GM18499 (cell line): ENCODE measurements at regions not wholly inside any gene's neighbourhood (a gene's known extent, or its start where the extent isn't known, plus 50 kb on each side); places are given as distances from the start of the nearest gene placed in this dataset.
"Not testable (repeated sequence)": the region's sequence is repeated elsewhere in the genome, so short reads cannot be mapped to it uniquely, and the experiment has no call there.

Experiments
- ATAC-seq: cut with Tn5 transposase; IDR thresholded peaks from one replicate; pipeline ENCODE4 v1.9.1; 2021; ENCODE audit warnings: moderate number of reproducible peaks; ENCODE audit not compliant: insufficient read depth, unreplicated experiment

DNA sequence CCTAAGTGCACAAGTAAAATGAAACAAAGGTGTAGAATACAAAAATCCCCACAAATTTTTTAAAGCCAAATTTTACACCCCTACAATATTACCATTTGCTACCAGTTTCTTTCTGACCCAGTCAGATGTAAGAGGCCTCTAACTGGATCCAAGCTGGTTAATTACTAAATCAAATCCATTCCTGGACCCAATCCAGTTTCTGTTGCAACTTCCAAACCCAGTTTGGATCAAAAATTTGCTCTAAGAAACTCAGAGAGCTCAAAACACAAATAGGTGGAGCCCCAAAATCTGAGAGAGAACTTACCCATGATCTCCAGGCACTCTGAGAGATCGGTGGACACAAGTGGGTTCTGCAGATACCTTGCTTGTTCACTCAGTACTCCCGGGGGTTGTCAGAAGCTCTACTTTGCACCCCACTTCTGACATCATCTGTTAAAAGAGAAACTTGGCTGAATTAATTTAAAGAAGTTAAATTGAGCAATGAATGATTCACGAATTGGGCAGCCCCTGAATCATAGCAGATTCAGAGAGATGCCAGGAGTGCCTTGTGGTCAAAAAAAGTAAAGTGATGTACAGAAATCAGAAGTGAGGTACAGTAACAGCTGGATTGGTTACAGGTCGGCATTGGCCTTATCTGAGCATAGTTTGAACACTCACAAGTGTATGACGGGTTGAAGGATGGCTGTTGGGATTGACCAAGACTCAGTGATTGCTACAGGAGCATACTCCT lies 448.0 kb downstream of the KCNT2 start:
- ATAC-seq = no peak

DNA sequence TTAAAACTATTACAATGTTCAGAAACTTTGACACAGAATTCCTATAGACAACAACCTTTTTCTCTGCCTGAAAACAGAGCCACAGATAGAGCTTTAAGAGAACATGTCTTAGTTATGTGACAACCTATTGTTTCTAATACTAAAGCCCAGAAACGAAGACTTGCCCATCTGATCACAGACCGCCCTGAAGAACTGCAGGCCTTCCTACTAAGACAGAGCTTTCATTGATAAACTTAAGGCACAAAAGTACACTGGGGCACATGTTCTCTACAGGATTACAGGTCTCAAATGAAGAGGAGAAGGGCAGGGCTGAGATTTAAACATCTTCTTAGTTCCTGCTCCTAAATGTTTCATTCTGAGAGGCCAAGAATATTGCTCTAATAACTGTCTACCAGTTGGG lies 452.7 kb downstream of the KCNT2 start:
- ATAC-seq = no peak

DNA sequence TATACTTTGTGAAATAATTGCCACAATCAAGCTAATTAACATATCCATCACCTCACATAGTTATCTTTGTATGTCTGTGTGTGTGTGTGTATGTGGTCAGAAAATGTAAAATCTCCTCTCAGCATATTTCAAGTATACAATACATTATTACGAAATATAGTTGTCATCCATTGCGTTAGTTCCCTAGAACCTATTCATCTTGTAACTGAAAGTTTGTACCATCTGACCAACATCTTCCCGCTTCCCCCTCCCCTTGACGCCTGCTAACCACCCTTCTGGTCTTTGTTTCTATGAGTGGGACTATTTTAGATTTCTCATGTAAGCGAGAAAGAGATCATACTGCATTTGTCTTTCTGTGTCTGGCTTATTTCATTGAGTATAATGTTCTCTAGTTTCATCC lies 455.3 kb downstream of the KCNT2 start:
- ATAC-seq = peak; percentile 39

DNA sequence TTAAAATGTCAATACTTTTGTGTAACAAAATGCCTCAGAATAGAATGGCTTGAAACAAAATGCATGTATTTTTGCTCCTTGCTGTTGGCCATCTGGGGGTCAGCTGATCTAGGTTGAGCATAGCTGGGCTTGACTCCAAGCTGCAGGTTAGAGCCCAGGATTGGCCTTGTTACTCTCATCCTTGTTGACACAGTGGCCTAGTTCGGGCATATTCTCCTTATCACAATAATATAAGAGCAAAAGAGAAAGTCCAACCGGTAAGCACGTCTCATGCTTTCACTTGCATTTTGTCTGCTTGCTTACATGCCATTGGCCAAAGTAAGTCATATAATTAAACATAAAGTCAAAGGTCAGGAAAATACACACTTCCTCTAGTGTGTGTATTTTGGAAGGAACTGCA lies 456.2 kb downstream of the KCNT2 start:
- ATAC-seq = no peak

DNA sequence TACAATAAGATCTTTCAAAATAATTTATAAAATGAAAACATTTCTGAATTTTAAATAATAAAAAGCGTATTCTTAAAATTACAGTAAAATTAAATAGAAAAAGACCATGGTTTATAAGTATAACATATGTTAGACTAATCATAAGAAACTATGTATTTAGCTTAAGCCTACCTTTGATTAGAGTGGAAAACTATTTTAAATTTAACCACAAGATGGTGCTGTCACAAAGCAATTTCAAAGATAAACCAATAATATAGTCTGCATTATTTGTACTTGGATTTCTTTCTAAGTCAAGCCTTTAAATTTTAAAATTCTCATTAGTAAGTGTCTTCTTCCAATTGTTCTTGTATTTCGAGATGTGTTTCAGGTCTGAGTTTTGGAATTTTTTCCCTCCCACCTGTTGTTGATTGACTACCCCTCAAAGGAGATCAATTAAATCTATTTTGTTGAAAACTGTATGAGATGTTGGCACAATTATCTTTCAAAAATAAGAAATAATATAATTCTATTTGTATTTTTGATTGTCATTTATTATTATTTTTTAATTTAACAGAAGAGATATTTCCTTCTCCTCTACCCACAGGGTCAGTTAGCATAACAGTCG lies 459.8 kb downstream of the KCNT2 start:
- no peak for ATAC-seq

DNA sequence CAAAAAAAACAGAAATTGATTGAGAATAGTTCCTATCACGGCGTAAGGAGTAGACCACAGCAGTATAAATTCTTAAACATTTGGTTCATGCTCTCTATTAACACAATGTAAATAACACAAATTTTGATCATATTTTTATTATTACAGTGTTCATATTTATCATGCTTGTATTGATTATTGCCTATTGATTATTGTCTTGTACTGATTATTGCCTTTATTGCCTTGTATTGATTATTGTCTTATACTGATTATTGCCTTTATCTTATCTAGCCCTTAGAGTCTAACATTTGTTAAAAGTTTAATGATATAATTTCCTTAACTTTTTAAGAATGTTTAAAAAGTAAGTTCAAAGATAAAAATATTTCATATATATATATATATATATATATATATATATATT lies 460.7 kb downstream of the KCNT2 start:
- ATAC-seq = no peak

DNA sequence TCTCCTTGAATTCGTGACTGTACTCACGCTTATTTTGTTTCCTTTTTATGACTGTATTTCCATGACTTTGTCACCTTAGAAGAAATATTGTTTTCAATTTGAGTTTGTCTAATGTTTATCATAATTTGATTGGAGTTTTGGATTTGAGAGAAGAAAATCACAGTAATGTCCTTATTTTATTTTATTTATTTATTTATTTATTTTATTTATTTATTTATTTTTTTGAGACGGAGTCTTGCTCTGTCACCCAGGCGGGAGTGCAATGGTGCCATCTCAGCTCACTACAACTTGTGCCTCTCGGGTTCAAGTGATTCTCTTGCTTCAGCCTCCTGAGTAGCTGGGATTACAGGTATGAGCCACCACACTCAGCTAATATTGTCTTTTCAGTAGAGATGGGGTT lies 463.1 kb downstream of the KCNT2 start:
- ATAC-seq = not testable (repeated sequence)

DNA sequence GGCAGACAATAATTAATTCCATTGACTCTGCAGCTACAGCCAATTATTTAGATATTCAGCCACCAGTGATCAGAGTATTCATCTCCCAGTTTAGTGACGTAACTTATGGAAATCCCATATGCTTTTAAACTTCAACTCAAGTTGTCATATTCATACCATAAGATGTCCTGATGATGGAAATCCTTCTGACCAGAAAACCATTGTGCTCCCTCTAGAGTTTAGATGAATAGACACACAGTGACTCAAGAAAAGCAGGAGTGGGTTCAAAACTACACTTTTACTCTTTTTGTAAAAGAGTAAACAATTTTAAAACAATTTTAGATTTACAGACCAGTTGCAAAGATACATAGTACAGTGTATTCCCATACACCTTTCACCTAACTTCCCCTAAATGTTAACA lies 463.7 kb downstream of the KCNT2 start:
- ATAC-seq = no peak

DNA sequence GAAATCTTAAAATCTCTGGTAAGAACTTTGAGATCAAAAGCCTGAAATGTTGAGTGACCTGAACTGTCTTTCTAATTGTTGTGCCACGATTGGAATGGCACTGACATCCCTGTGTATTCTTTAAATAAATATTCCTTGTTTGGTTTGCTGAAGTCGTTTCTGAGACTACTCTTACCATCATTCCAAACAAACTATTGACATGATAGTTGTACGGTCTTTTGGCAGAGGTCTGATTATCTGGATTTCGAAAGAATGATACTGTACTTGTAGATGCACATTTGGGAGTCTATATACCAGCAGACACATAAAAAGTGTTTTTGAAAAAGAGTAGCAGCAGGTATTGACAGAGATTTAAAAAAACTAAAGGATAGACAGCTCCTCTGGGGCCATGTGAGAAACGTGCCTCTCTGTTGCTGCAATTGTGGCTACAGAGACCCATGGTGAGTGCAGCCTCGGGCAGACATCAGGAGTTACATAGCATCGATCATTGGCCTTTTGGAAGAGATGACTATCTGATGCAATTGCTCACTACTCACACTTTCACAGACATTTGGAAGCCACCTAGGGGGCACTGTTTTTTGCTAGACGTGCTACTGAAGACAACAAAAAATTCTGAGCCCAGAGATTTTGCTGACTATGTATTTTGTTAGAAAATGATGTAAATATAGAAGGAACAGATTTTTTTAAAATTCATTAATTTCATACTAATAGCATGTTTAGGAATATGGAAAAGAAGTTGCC lies 464.5 kb downstream of the KCNT2 start:
- ATAC-seq = no peak

DNA sequence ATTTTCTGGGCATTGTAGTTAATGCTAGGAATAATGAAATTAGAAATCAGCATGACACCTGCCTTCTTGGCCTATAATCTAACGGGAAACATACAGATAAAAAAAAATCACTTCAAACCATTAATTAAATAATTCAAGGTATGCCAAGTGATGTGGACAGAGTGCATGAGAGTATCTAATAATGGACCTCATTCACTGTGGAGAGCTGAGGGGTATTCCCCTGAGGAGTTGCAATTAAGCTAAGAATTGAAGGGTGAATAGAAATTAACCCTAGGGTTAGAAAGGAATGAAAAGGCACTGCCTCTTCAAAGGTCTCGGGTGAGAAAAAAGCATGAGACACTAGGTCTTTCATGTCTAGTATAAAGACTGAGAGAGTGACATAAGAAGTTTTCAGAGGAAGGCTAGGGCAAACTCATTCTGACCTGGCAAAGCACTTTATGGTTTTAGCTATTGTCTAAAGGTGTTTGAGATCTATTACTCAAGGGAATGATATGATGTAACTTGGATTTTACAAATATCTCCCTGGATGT lies 466.1 kb downstream of the KCNT2 start:
- no peak for ATAC-seq

DNA sequence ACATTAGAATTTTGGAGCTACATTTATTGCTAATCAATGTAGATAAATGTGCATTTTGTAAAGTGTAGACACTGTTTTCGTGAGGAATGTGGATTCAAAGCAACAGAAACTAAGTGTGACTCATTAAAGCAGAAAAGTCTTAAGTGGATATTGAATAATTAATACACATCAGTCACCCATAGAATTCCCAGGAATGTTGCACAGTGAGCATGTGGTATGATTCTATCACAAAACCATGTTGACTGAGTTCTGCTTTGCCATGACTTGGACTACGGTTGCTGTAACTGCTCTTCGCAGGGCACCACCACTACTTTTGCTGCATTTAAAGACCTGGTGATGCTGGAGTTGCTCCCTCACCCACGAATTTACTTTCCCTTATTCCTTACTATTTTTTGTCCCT lies 471.8 kb downstream of the KCNT2 start:
- ATAC-seq = no peak

DNA sequence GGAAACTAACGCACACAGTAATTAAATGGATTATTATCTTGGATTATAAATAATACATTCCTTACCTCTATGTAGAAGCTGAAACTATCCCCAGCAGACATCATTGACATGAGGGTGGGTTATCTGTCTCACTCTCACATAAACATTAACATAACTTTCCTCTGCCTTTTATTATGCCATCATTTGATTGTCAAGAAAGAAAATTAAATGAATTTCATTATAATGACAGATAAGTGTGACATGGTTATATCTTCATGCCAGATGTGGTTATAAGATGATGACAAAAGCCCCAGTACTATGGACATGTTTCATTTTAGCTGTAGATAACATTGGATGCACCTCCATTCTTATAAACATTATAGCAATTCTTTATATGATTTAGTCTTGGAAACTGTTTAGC lies 476.5 kb downstream of the KCNT2 start:
- ATAC-seq = no peak

DNA sequence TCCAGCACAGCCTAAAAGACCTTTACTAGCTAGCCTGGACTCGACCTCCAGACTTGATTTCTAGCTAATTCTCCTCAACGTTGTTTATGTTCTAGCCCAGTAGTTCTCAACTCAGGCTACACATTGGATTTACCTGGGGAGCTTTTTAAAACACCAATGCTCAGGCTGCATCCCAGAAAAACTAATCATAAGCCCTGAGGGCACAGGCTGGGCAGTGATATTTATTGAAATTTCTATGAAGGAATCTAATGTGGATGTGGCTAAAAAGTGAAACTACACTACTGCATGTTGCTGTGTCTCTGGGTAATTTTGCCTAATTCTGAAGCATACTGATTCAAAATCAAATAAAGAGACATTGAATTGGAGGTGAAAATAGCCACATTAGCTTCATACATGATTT lies 479.4 kb downstream of the KCNT2 start:
- no peak for ATAC-seq

DNA sequence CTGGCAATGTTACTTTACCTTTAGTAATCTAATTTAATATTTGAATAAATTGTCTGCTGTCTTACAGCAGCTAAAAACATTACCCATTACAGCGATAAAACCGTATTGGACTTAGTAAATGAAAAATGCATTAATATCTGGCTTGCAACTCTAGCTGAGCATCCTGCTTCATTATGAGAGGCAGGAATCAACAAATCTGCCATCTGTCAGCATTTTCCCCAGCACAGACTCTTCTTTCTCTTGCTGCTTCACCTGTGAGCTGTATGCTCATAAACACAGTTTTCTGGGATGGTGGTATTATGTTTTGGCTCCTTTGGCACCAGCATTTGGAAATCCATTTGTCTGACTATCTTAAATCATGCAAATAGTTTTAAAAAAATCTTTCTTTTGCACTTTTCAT lies 487.1 kb downstream of the KCNT2 start:
- ATAC-seq = no peak

DNA sequence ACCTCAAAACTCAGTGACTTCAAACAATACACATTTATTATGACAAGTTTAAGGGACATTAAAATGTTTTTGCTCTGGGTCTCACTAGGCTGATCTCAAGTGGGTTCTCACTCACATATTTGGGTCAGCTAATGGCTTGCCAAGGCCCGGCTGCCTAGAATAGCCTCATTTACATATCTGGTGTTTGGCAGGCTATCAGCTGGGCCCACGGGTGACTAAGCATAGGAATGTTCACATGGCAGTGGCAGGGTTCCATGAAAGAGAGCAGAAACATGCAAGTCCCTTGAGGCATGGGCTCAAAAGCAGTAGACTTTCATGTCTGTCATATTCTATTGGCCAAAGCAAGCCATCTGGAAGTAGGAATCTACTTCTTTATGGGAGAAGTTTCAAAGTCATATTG lies 492.6 kb downstream of the KCNT2 start:
- no peak for ATAC-seq

DNA sequence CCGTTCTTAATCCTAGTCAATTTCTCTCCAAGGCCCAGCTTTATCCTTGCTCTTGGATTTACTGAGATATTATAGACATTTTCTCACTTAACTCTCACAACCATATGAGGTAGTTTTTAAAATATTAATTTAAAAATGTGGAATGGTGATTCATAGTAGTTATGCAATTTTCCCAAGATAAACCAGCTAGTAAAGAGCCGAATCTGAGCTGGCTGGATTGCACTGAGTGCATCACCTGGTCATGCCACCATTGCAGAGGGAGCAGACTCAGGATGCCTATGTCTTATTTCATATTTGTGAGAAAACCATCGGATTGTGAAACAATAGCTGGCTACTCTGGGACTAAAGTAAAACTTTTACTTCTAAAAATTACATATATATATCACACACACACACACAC lies 494.0 kb downstream of the KCNT2 start:
- ATAC-seq = no peak

DNA sequence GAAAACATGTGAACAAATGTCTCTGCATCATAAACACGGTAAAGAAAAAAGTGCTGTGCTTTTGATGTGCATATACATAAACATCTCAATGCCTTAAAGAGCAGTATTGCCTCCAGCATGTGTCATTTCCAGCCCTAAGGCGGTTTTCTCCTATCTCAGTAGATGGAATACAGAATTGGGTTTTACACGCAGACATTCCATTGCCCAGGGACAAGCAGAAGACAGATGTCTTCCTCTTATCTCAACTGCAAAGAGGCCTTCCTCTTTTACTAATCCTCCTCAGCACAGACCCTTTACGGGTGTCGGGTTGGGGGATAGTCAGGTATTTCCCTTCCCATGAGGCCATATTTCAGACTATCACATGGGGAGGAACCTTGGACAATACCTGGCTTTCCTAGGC lies 499.2 kb downstream of the KCNT2 start:
- ATAC-seq = not testable (repeated sequence)

DNA sequence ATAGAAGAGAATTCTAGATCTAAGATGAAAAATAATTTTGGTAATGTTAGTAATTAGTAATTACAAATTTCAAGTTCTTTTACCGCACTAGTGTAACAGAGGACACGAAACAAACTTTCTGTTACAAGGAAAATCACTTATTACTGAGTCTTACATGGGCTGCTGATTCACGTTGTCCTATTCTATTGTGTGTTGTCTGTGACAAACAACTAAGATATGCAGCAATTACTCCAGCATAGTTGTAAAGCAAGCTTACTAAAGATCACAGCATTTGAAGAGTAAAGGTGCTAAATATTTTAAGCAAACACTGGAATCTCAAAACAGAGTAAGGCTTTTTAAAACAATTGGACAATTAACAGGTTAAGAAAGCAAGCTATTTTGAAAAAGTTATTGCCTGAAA lies 502.3 kb downstream of the KCNT2 start:
- no peak for ATAC-seq

DNA sequence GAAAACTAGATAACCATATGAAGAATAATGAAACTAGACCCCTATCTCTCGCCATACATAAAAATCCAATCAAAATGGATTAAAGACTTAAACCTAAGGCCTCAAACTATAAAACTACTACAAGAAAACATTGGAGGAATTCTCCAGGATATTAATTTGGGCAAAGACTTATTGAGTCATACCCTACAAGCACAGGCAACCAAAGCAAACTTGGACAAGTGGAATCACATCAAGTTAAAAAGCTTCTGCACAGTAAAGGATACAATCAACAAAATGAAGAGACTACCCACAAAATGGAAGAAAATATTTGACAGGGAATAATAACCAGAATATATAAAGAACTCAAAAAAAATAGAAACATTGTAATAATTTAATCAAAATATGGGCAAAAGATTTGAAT lies 505.4 kb downstream of the KCNT2 start:
- no peak for ATAC-seq

DNA sequence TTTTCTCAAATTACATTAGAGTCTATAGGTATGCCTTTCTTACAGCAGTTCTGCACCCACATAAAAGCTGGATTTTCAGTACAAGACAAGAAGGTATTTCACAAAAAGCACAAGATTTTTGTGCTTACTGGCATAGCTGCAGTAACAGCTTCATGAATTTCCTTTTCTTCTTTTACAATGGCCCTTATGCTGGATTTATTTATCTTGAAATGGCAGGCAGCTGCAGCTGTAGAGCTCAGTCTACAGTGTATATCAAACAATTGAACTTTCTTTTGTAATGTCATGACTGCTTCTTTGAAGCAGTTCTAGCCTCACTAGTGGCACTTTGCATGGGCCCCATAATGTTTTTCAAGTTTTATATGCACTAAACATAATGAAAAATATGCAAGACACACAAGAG lies 510.2 kb downstream of the KCNT2 start:
- ATAC-seq = no peak

DNA sequence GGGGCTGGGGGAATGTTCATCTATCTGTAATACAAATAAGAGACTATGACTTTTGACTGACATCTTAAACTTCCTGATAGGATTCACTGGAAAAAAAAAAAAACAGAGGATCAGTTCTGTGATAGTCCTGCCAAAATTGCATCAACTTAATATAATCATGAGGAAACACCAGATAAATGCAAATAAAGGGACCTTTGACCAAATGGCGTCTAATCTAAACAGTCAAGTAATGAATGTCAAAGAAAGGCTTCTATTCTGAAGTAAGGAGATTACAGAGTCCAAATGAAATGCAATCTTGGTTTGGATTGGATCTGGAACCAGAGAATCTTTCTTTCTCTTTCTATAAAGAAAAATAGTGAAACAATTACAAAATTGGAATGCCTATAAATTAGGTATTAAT lies 513.4 kb downstream of the KCNT2 start:
- ATAC-seq = no peak
